SH-SY5Y (cell line): ENCODE measurements at regions not wholly inside any gene's neighbourhood (a gene's known extent, or its start where the extent isn't known, plus 50 kb on each side); places are given as distances from the start of the nearest gene placed in this dataset.

Source experiments
- GATA2 ChIP-seq: IDR thresholded peaks from 2 replicates; pipeline ENCODE4 v1.6.1; 2011; ENCODE audit warnings: mild to moderate bottlenecking, low read depth, low read length
- GATA3 ChIP-seq: IDR thresholded peaks from 2 replicates; pipeline ENCODE4 v1.6.1; 2011; ENCODE audit warnings: low read depth, mild to moderate bottlenecking, low read length, moderate library complexity

DNA sequence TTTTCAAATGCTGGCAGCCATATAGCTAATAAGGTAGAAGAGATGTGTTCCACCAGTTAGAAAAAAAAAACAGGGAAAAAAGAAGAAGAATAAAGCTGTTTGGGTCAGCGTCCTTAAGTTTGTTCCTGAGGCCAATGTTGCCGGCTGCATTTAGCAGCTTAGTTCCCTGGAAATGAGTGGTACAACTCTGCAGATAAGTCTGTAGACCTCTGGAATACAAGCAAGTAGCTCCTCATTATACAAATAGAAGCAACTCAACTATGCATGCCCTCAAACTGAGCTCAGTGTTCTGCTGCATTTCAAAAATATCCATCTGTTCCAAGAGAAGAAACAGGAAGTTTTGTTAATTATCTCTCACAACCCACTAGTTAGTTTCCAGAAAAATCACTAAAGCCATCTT, 181.2 kb upstream of the PKN2 start:
- TF ChIP-seq GATA2, result no peak
- no peak for TF ChIP-seq GATA3
